GM19043 (cell line): ENCODE measurements at regions not wholly inside any gene's neighbourhood (a gene's known extent, or its start where the extent isn't known, plus 50 kb on each side); places are given as distances from the start of the nearest gene placed in this dataset.
"Not testable (repeated sequence)": the region's sequence is repeated elsewhere in the genome, so short reads cannot be mapped to it uniquely, and the experiment has no call there.

ENCODE experiments used
- ATAC-seq: cut with Tn5 transposase; IDR thresholded peaks from one replicate; pipeline ENCODE4 v1.9.1; 2021; ENCODE audit warnings: low read depth; ENCODE audit not compliant: unreplicated experiment

DNA sequence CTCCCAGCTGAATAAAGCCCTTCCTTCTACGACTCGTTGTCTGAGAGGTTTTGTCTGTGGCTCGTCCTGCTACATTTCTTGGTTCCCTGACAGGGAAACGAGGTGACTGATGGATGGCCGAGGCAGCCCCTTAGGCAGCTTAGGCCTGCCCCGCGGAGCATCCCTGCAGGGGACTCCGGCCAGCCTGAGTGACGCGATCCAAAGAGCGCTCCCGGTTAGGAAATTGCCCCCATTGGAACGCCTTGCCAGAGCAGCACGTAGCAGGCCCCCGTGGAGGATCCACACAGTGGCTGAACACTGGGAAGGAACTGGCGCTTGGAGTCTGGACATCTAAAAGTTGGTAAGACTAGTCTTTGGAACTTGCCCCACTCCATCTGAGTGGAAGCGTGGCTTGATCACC lies 296.8 kb upstream of the SGCG start:
- no peak for ATAC-seq

- ATAC-seq, result not testable (repeated sequence)
Measured at GRCh38 chr13:22886061-22886460, 294.7 kb upstream of the SGCG start.

DNA sequence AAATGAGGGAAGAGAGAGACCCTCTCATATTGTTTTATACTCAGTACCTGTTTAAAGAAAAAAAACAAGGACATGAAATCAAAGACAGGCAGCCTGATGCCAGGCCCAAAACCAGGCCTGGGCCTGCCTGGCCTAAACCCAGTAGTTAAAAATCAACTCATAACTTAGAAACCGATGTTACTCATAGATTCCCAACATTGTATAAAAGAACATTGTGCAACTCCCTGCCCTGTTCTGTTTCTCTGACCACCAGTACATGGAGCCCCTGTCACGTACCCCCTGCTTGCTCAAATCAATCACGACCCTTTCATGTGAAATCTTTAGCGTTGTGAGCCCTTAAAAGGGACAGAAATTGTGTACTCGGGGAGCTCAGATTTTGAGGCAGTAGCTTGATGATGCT lies 291.4 kb upstream of the SGCG start:
- not testable (repeated sequence) for ATAC-seq

- no peak for ATAC-seq
Measured at GRCh38 chr13:22893204-22893603, 287.6 kb upstream of the SGCG start.

- no peak for ATAC-seq
Measured at GRCh38 chr13:22893777-22894176, 287.0 kb upstream of the SGCG start.

GRCh38 chr13:22897571-22898314 lies 283.0 kb upstream of the SGCG start:
- no peak for ATAC-seq

DNA sequence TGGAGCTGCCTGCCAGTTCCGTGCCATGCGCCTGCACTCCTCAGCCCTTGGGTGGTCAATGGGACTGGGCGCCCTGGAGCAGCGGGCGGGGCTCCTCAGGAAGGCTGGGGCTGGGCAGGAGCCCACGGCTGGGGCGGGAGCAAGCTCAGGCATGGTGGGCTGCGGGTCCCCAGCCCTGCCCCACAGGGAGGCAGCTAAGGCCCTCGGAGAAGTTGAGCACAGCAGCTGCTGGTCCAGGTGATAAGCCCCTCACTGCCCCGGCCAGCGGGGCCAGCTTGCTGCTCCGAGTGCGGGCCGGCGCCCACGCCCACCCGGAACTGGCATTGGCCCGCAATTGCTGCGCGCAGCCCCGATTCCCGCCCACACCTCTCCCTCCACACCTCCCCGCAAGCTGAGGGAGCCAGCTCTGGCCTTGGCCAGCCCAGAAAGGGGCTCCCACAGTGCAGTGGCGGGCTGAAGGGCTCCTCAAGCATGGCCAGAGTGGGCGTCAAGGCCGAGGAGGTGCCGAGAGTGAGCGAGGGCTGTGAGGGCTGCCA lies 280.3 kb upstream of the SGCG start:
- ATAC-seq, result not testable (repeated sequence)

GRCh38 chr13:22903301-22903700 lies 277.5 kb upstream of the SGCG start:
- no peak for ATAC-seq

GRCh38 chr13:22903925-22904324 lies 276.9 kb upstream of the SGCG start:
- ATAC-seq, result no peak

- ATAC-seq, result peak; percentile 57
Measured at GRCh38 chr13:22915442-22916082, 265.2 kb upstream of the SGCG start.

GRCh38 chr13:22916276-22916675 lies 264.5 kb upstream of the SGCG start:
- ATAC-seq, result not testable (repeated sequence)

DNA sequence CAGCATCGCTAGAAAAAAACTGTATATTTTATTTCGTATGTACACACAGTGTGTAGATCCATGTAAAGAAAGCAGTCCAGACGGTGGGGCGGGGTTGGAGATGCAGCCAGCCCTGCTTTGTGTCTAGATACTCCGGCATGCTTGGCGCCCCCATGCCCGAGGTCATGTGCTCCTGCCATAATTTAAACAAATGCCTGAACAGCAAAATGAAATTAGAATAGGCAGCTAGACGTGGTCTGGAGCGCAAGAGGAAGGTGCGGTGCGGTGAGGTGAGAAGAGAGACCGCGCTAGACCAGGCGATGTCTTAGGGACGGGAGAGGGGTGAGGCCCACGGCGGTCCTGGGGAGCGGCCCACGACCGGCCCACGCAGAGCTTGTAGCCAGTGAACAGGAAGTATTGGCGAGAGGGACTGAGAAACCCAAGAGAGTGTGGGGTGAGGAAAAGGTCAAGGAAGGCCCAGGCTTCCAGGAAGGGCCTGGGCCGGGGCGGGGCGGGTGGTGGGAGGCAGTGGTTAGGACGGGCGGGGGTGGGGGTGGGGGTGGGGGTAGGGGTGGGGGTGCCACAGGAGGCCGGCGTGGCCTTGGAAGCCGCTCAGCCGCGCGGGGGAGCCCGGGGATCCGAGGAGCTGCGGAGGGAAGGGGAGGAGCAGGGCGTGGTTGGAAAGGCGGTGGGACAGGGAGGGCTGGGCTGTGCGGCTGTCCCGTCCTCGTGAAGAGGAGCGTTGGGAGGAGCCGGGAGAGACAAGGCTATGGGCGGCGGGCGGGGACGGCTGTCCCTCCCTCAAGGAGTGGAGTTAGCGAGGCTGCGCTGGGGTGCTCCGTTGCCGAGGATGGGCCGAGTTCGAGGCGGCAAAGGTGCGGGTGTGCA lies 254.7 kb upstream of the SGCG start:
- no peak for ATAC-seq

- no peak for ATAC-seq
Measured at GRCh38 chr13:22926748-22927400, 253.9 kb upstream of the SGCG start.

DNA sequence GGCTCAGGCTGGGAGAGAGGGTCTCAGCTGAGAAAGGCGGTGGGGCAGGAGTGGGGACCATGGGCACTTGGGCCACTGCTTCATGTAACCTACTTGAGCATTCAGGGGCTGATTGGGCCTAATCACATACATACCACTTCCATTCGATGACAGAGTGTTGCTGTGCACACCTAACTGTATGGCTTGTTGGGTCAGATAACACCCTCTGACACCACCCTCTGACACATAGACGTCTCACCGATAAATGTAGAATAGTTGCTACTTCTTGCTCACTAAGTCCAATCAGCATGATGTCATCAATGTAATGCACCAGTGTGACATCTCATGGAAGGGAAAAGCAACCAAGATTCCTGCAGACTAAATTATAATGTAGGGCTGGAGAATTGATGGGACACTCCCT lies 252.9 kb upstream of the SGCG start:
- ATAC-seq, result not testable (repeated sequence)

GRCh38 chr13:22929381-22930126 lies 251.2 kb upstream of the SGCG start:
- ATAC-seq, result no peak

DNA sequence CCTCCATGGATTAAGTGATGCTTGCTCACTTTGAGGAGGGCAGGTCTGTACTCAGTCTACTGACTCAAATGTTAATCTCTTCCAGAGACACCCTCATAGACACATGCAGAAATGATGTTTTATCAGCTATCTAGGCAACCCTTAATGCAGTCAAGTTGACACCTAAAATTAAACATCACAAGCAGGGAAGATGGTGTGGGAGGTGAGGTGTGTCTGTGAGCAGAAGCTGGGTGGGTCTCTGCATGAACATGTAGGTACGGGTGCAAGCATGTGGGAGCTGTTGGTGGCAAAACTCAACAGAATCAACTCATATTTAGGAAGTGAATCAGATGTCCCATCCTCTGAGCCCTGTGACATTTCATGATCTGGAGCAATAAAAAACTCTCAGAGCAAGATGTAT lies 249.2 kb upstream of the SGCG start:
- no peak for ATAC-seq

GRCh38 chr13:22932632-22933412 lies 248.0 kb upstream of the SGCG start:
- ATAC-seq, result not testable (repeated sequence)

GRCh38 chr13:22933571-22934181 lies 247.1 kb upstream of the SGCG start:
- ATAC-seq, result no peak
